ENCODE measurements at regions not wholly inside any gene's neighbourhood (a gene's known extent, or its start where the extent isn't known, plus 50 kb on each side); places are given as distances from the start of the nearest gene placed in this dataset.

GRCh38 chrX:5528057-5528456 is 700.6 kb downstream of the NLGN4X start:
- BruUV-seq (replicated peaks): no TSS peak
- dilution Hi-C loops (cut with MboI; ENCODE audit: extremely low pct_ligation_motif_present, low sequenced_read_pairs): no loop called here

More at GRCh38 chrX:5528057-5528456, 700.6 kb downstream of the NLGN4X start:
- H3K27ac ChIP-seq (ENCODE audit: insufficient read depth, low read depth, low read length): no peak overlapping the region
- H3K9ac ChIP-seq (replicated peaks; ENCODE audit: extremely low read depth, insufficient read depth, low read length): no peak overlapping the region
- no peak overlapping the region for H2AFZ ChIP-seq (ENCODE audit: low read depth, low read length)
- no peaks in the 10 kb centered on the region for H3K36me3 ChIP-seq (ENCODE audit: control insufficient read depth in 2 of 2, extremely low read depth in 1 of 2, insufficient read depth in 2 of 2, low read length in 2 of 2)
- no peak for FAIRE-seq
- H4K20me1 ChIP-seq (replicated peaks; ENCODE audit: control insufficient read depth, extremely low read depth, insufficient read depth, low read length): no peaks in the 10 kb centered on the region
- H3K4me3 ChIP-seq (replicated peaks in 1 of 3; ENCODE audit: insufficient read depth in 1 of 3, low read depth in 1 of 3, low read length in 3 of 3): no peak overlapping the region
- H3K27me3 ChIP-seq (ENCODE audit: control insufficient read depth in 2 of 2, insufficient read depth in 2 of 2, low read length in 2 of 2): no peaks in the 10 kb centered on the region
- no peaks in the 10 kb centered on the region for H3K79me2 ChIP-seq (ENCODE audit: control insufficient read depth, insufficient read depth, low read length)
- DNase-seq (ENCODE audit: low read depth, low spot score): no peak
- TF ChIP-seq EZH2 (IDR thresholded peaks at IDR 0.05; ENCODE audit: borderline replicate concordance, low read depth, low read length, severe bottlenecking): no peak
- TF ChIP-seq FOS (IDR thresholded peaks at IDR 0.05; ENCODE audit: borderline replicate concordance, insufficient read depth, low read length): no peak
- TF ChIP-seq POLR2A (IDR thresholded peaks at IDR 0.05; ENCODE audit: low read depth, low read length): no peak
- TF ChIP-seq, protein P1, sequence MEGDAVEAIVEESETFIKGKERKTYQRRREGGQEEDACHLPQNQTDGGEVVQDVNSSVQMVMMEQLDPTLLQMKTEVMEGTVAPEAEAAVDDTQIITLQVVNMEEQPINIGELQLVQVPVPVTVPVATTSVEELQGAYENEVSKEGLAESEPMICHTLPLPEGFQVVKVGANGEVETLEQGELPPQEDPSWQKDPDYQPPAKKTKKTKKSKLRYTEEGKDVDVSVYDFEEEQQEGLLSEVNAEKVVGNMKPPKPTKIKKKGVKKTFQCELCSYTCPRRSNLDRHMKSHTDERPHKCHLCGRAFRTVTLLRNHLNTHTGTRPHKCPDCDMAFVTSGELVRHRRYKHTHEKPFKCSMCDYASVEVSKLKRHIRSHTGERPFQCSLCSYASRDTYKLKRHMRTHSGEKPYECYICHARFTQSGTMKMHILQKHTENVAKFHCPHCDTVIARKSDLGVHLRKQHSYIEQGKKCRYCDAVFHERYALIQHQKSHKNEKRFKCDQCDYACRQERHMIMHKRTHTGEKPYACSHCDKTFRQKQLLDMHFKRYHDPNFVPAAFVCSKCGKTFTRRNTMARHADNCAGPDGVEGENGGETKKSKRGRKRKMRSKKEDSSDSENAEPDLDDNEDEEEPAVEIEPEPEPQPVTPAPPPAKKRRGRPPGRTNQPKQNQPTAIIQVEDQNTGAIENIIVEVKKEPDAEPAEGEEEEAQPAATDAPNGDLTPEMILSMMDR (IDR thresholded peaks at IDR 0.05; ENCODE audit: extremely low read depth in 1 of 2, insufficient read depth in 1 of 2, low read depth in 1 of 2, low read length in 2 of 2): no peak
- TF ChIP-seq JUN (IDR thresholded peaks at IDR 0.05; ENCODE audit: borderline replicate concordance, insufficient read depth, insufficient read length, low read depth): no peak
- TF ChIP-seq MYC (IDR thresholded peaks at IDR 0.05; ENCODE audit: low read depth, low read length): no peak
- TF ChIP-seq POLR2AphosphoS5 (IDR thresholded peaks at IDR 0.05; ENCODE audit: insufficient read depth, low read depth, low read length): no peak
- TF ChIP-seq GATA2 (IDR thresholded peaks at IDR 0.05; ENCODE audit: insufficient read depth, insufficient read length, low read depth, low read length): no peak
- TF ChIP-seq MAX (IDR thresholded peaks at IDR 0.05; ENCODE audit: insufficient read depth, insufficient read length): no peak
- H3K9me1 ChIP-seq (replicated peaks; ENCODE audit: control insufficient read depth, extremely low read depth, insufficient read depth, low read length): no peaks in the 10 kb centered on the region
- intact Hi-C loops (cut with micrococcal nuclease): no loop called here
- ChIA-PET CTCF (no interaction called here), POLR2A (no interaction called here)
- no peaks in the 10 kb centered on the region for H3K4me1 ChIP-seq (ENCODE audit: control insufficient read depth, extremely low read depth, insufficient read depth, low read length)
- H3K4me2 ChIP-seq (ENCODE audit: insufficient read depth, low read length): no peak overlapping the region
- no peaks in the 10 kb centered on the region for H3K9me3 ChIP-seq (replicated peaks; ENCODE audit: control insufficient read depth, insufficient read depth, low read length)
